Caki2 (cell line): ENCODE measurements at regions not wholly inside any gene's neighbourhood (a gene's known extent, or its start where the extent isn't known, plus 50 kb on each side); places are given as distances from the start of the nearest gene placed in this dataset.

ENCODE experiments used
- DNase-seq: peaks from one replicate; pipeline ENCODE4 v3.0.0-alpha.2; 2015; ENCODE audit warnings: low read depth
- in situ Hi-C: cut with HindIII; loops from 2 replicates; pipeline ENCODE4 v1.10.0; 2016; ENCODE audit warnings: low sequenced_read_pairs, low pct_unique_long_range_greater_than_20kb, mixed read lengths

- in situ Hi-C loops, result no loop called here
- no peak for DNase-seq
Measured at GRCh38 chr12:110794623-110795280, 52.0 kb upstream of the CCDC63 start.

DNA sequence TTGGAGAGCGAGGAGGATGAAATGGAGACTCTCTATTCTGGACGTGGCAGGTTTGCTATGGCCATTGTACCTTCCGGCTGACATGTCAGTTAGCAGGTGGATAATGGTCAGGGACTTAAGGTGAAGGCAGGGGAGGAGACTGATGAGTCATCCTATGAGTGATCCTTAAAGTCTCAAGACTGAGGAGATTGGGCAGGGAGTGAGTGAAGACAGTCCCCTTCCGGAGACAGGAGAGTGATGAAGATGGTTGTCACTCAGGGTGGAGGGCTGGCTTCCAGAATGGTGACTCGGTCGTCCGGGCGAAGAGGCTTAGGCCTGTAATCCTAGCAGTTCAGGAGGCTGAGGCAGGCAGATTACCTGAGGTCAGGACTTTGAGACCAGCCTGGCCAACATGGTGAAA lies 49.8 kb upstream of the CCDC63 start:
- in situ Hi-C loops, result no loop called here
- peak; percentile 6 for DNase-seq
